HL-60 (cell line): ENCODE measurements at regions not wholly inside any gene's neighbourhood (a gene's known extent, or its start where the extent isn't known, plus 50 kb on each side); places are given as distances from the start of the nearest gene placed in this dataset.

ENCODE experiments used
- CTCF ChIP-seq: IDR thresholded peaks from one replicate; pipeline ENCODE4 v1.5.1; 2011; ENCODE audit warnings: low read length, control low read depth, inconsistent platforms; ENCODE audit not compliant: insufficient read depth
- GABPA ChIP-seq: IDR thresholded peaks from 2 replicates; pipeline ENCODE4 v1.6.1; 2012; ENCODE audit warnings: low read depth
- POLR2AphosphoS5 ChIP-seq: IDR thresholded peaks from 2 replicates; pipeline ENCODE4 v1.6.1; 2012; ENCODE audit warnings: low read depth
- TF ChIP-seq, protein P1 (sequence below): IDR thresholded peaks from 2 replicates; pipeline ENCODE4 v1.6.1; 2012; ENCODE audit warnings: low read depth; ENCODE audit not compliant: insufficient replicate concordance

DNA sequence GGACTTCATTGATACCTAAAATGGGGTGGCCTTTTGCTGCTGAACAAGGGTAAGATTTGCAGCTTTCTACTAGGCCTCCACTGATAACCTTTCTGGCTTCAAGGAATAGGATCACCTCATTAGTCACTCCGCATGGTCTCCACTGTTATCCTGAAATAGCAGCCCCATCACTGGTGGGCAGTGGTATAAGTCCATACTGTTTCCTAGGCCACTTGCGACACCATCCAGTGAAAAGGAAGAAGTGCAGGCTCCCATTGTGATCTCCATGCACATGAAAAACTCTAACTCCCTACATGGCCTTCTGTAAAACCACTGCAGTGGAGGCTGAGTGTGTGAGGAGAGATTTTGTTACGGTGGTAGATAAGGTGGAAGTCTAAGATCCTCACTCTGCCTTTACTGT is 1455.9 kb downstream of the SI start:
- TF ChIP-seq CTCF (no peak), POLR2AphosphoS5 (no peak), GABPA (no peak)
- TF ChIP-seq, protein P1, sequence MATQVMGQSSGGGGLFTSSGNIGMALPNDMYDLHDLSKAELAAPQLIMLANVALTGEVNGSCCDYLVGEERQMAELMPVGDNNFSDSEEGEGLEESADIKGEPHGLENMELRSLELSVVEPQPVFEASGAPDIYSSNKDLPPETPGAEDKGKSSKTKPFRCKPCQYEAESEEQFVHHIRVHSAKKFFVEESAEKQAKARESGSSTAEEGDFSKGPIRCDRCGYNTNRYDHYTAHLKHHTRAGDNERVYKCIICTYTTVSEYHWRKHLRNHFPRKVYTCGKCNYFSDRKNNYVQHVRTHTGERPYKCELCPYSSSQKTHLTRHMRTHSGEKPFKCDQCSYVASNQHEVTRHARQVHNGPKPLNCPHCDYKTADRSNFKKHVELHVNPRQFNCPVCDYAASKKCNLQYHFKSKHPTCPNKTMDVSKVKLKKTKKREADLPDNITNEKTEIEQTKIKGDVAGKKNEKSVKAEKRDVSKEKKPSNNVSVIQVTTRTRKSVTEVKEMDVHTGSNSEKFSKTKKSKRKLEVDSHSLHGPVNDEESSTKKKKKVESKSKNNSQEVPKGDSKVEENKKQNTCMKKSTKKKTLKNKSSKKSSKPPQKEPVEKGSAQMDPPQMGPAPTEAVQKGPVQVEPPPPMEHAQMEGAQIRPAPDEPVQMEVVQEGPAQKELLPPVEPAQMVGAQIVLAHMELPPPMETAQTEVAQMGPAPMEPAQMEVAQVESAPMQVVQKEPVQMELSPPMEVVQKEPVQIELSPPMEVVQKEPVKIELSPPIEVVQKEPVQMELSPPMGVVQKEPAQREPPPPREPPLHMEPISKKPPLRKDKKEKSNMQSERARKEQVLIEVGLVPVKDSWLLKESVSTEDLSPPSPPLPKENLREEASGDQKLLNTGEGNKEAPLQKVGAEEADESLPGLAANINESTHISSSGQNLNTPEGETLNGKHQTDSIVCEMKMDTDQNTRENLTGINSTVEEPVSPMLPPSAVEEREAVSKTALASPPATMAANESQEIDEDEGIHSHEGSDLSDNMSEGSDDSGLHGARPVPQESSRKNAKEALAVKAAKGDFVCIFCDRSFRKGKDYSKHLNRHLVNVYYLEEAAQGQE, result no peak
